Ishikawa (cell line): ENCODE measurements at regions not wholly inside any gene's neighbourhood (a gene's known extent, or its start where the extent isn't known, plus 50 kb on each side); places are given as distances from the start of the nearest gene placed in this dataset.

Source experiments
- CEBPB ChIP-seq: IDR thresholded peaks from 2 replicates; pipeline ENCODE4 v1.6.1; 2012
- CREB1 ChIP-seq: IDR thresholded peaks from 2 replicates; pipeline ENCODE4 v1.6.1; 2012; ENCODE audit warnings: low read depth
- EP300 ChIP-seq: IDR thresholded peaks from 2 replicates; pipeline ENCODE4 v1.6.1; 2012; ENCODE audit warnings: borderline replicate concordance
- FOXM1 ChIP-seq: IDR thresholded peaks from 2 replicates; pipeline ENCODE4 v1.6.1; 2012; ENCODE audit warnings: low read depth, borderline replicate concordance
- MAX ChIP-seq: IDR thresholded peaks from 2 replicates; pipeline ENCODE4 v1.6.1; 2012
- RAD21 ChIP-seq: IDR thresholded peaks from 2 replicates; pipeline ENCODE4 v1.6.1; 2012; ENCODE audit warnings: low read depth
- TAF1 ChIP-seq: IDR thresholded peaks from 2 replicates; pipeline ENCODE4 v1.6.1; 2012; ENCODE audit warnings: low read depth, mild to moderate bottlenecking
- TEAD4 ChIP-seq: IDR thresholded peaks from 2 replicates; pipeline ENCODE4 v1.6.1; 2012
- YY1 ChIP-seq: IDR thresholded peaks from 2 replicates; pipeline ENCODE4 v1.6.1; 2012; ENCODE audit warnings: low read depth
- ZBTB7A ChIP-seq: IDR thresholded peaks from 2 replicates; pipeline ENCODE4 v1.6.1; 2012; ENCODE audit warnings: low read depth
- TF ChIP-seq, protein P1 (sequence below): IDR thresholded peaks from 2 replicates; pipeline ENCODE4 v1.6.1; 2012; ENCODE audit warnings: low read depth, mild to moderate bottlenecking

DNA sequence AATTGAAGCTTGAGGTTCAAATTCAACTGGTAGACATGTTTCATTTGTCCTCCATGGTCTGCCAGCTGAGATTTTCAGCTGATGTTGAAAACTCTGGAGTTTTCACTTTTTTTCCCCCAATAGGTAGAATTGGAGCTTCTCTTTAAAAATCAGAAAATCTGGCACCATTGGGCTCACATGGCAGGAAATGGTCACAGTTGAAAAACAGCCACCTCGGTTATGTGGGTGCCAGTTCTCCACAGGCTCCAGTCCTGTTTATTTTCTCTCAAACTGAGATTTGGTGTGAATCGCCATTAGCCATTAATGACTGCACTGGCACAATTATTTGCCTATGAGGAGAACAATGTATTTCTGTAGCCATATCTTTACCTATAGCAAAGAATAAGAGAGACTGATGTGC, 171.4 kb upstream of the TFAP2D start:
- no peak for TF ChIP-seq TEAD4
- TF ChIP-seq, protein P1, sequence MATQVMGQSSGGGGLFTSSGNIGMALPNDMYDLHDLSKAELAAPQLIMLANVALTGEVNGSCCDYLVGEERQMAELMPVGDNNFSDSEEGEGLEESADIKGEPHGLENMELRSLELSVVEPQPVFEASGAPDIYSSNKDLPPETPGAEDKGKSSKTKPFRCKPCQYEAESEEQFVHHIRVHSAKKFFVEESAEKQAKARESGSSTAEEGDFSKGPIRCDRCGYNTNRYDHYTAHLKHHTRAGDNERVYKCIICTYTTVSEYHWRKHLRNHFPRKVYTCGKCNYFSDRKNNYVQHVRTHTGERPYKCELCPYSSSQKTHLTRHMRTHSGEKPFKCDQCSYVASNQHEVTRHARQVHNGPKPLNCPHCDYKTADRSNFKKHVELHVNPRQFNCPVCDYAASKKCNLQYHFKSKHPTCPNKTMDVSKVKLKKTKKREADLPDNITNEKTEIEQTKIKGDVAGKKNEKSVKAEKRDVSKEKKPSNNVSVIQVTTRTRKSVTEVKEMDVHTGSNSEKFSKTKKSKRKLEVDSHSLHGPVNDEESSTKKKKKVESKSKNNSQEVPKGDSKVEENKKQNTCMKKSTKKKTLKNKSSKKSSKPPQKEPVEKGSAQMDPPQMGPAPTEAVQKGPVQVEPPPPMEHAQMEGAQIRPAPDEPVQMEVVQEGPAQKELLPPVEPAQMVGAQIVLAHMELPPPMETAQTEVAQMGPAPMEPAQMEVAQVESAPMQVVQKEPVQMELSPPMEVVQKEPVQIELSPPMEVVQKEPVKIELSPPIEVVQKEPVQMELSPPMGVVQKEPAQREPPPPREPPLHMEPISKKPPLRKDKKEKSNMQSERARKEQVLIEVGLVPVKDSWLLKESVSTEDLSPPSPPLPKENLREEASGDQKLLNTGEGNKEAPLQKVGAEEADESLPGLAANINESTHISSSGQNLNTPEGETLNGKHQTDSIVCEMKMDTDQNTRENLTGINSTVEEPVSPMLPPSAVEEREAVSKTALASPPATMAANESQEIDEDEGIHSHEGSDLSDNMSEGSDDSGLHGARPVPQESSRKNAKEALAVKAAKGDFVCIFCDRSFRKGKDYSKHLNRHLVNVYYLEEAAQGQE: no peak
- no peak for TF ChIP-seq MAX
- TF ChIP-seq FOXM1: no peak
- no peak for TF ChIP-seq ZBTB7A
- TF ChIP-seq EP300: no peak
- no peak for TF ChIP-seq RAD21
- TF ChIP-seq YY1: no peak
- no peak for TF ChIP-seq CREB1
- TF ChIP-seq CEBPB: no peak
- no peak for TF ChIP-seq TAF1
